GM23248 (cell line): ENCODE measurements at regions not wholly inside any gene's neighbourhood (a gene's known extent, or its start where the extent isn't known, plus 50 kb on each side); places are given as distances from the start of the nearest gene placed in this dataset.

ENCODE experiments used
- EZH2 ChIP-seq: fragments of 200-600 bp; sonication (generic); IDR thresholded peaks from 2 replicates; pipeline ENCODE4 v1.6.1; 2018; ENCODE audit warnings: antibody characterized with exemption, mild to moderate bottlenecking; ENCODE audit not compliant: insufficient read depth, poor library complexity, severe bottlenecking
- EZH2phosphoT487 ChIP-seq: fragments of 200-600 bp; sonication (generic); IDR thresholded peaks from 2 replicates; pipeline ENCODE4 v1.6.1; 2018; ENCODE audit warnings: antibody characterized with exemption, moderate library complexity, mild to moderate bottlenecking, low read depth; ENCODE audit not compliant: insufficient read depth

DNA sequence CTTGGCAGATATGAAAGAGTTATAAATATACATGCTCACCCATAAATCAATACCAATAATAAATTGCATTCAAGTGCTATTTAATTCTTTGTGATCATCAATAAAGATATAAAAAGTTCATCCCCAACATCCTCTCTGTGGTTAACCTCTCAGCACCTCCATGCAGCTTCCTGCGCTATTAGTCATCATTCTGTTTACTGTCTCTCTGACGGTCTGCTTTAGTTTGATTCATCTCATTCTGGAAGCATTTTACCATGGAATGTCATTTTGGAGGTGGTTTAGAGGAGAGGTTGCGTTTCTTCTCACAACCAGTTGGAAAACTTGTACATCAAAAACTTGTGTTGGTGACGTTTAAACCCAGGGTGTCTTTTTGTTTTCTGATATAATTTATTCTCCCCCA, 486.6 kb downstream of the BRINP1 start:
- TF ChIP-seq EZH2 (no peak), EZH2phosphoT487 (no peak)
